ENCODE measurements at regions not wholly inside any gene's neighbourhood (a gene's known extent, or its start where the extent isn't known, plus 50 kb on each side); places are given as distances from the start of the nearest gene placed in this dataset.

GRCh38 chr6:92589996-92590395 is 829.4 kb downstream of the EPHA7 start:
- Histone ChIP-seq H3K9me2 (replicated peaks; ENCODE audit: insufficient read depth, low read length) (no peaks in the 10 kb centered on the region), H3K4me1 (ENCODE audit: low read length) (no peaks in the 10 kb centered on the region), H3K9ac (ENCODE audit: low read length) (no peak overlapping the region), H4K20me1 (ENCODE audit: insufficient read depth, low read length) (no peaks in the 10 kb centered on the region), H2AFZ (ENCODE audit: low read length) (no peak overlapping the region), H3K36me3 (replicated peaks; ENCODE audit: insufficient read depth, low read length) (no peaks in the 10 kb centered on the region), H3K4me2 (ENCODE audit: low read depth, low read length) (no peak overlapping the region), H3K27ac (ENCODE audit: low read length) (no peak overlapping the region), H3K79me2 (ENCODE audit: low read length) (no peaks in the 10 kb centered on the region), H3K9me3 (replicated peaks; ENCODE audit: insufficient read depth, low read length) (no peaks in the 10 kb centered on the region), H3F3A (ENCODE audit: insufficient read depth, low read length) (no peaks in the 10 kb centered on the region), H3K4me3 (ENCODE audit: low read length) (no peak overlapping the region), H3K27me3 (replicated peaks; ENCODE audit: insufficient read depth, low read length) (no peaks in the 10 kb centered on the region)
- no peak for TF ChIP-seq EZH2 (optimal IDR thresholded peaks at IDR 0.05; ENCODE audit: low read depth, low read length)
- DNase-seq = no peak

- no peaks in the 10 kb centered on the region for H3K9me2 ChIP-seq (replicated peaks; ENCODE audit: insufficient read depth, low read length)
- H2AFZ ChIP-seq (ENCODE audit: low read length) = no peak overlapping the region
- H4K20me1 ChIP-seq (ENCODE audit: insufficient read depth, low read length) = no peaks in the 10 kb centered on the region
- H3K4me3 ChIP-seq (ENCODE audit: low read length) = no peak overlapping the region
- no peak overlapping the region for H3K27ac ChIP-seq (ENCODE audit: low read length)
- H3K79me2 ChIP-seq (ENCODE audit: low read length) = no peaks in the 10 kb centered on the region
- no peaks in the 10 kb centered on the region for H3K36me3 ChIP-seq (replicated peaks; ENCODE audit: insufficient read depth, low read length)
- no peaks in the 10 kb centered on the region for H3K9me3 ChIP-seq (replicated peaks; ENCODE audit: insufficient read depth, low read length)
- DNase-seq = no peak
- no peak for TF ChIP-seq EZH2phosphoT487 (IDR thresholded peaks at IDR 0.05; ENCODE audit: low read length)
- TF ChIP-seq, protein P1, sequence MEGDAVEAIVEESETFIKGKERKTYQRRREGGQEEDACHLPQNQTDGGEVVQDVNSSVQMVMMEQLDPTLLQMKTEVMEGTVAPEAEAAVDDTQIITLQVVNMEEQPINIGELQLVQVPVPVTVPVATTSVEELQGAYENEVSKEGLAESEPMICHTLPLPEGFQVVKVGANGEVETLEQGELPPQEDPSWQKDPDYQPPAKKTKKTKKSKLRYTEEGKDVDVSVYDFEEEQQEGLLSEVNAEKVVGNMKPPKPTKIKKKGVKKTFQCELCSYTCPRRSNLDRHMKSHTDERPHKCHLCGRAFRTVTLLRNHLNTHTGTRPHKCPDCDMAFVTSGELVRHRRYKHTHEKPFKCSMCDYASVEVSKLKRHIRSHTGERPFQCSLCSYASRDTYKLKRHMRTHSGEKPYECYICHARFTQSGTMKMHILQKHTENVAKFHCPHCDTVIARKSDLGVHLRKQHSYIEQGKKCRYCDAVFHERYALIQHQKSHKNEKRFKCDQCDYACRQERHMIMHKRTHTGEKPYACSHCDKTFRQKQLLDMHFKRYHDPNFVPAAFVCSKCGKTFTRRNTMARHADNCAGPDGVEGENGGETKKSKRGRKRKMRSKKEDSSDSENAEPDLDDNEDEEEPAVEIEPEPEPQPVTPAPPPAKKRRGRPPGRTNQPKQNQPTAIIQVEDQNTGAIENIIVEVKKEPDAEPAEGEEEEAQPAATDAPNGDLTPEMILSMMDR (IDR thresholded peaks at IDR 0.05; ENCODE audit: low read length) = no peak
- no peak overlapping the region for H3K4me2 ChIP-seq (ENCODE audit: low read depth, low read length)
- no peaks in the 10 kb centered on the region for H3F3A ChIP-seq (ENCODE audit: insufficient read depth, low read length)
- H3K9ac ChIP-seq (ENCODE audit: low read length) = no peak overlapping the region
- no peaks in the 10 kb centered on the region for H3K4me1 ChIP-seq (ENCODE audit: low read length)
- no peaks in the 10 kb centered on the region for H3K27me3 ChIP-seq (replicated peaks; ENCODE audit: insufficient read depth, low read length)
Measured at GRCh38 chr6:92588148-92588547, 831.2 kb downstream of the EPHA7 start.

DNA sequence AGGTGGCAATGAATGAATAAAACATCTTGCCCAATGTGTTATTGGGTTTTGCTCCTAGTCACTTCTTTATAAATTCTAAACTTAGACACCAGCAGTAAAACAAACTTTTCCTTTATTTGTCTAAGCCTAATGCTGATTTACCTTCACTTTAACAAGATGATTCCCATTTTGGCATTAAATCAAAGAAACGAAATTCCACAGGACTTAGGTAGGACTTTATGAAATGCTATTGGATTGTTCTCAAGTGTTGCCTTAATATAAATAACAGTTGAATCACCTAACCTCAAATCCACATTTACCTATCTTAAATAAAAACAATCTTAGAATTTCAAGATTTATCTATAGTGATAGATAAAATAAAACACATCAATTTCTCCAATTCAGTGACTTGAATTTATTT is 831.8 kb downstream of the EPHA7 start:
- H3K4me1 ChIP-seq (ENCODE audit: low read length) = no peaks in the 10 kb centered on the region
- H3K27me3 ChIP-seq (replicated peaks; ENCODE audit: insufficient read depth, low read length) = no peaks in the 10 kb centered on the region
- no peak overlapping the region for H3K27ac ChIP-seq (ENCODE audit: low read length)
- H3K36me3 ChIP-seq (replicated peaks; ENCODE audit: insufficient read depth, low read length) = no peaks in the 10 kb centered on the region
- H2AFZ ChIP-seq (ENCODE audit: low read length) = no peak overlapping the region
- no peaks in the 10 kb centered on the region for H3K9me3 ChIP-seq (replicated peaks; ENCODE audit: insufficient read depth, low read length)
- no peaks in the 10 kb centered on the region for H3F3A ChIP-seq (ENCODE audit: insufficient read depth, low read length)
- no peaks in the 10 kb centered on the region for H4K20me1 ChIP-seq (ENCODE audit: insufficient read depth, low read length)
- no peak overlapping the region for H3K4me2 ChIP-seq (ENCODE audit: low read depth, low read length)
- H3K9ac ChIP-seq (ENCODE audit: low read length) = no peak overlapping the region
- H3K79me2 ChIP-seq (ENCODE audit: low read length) = no peaks in the 10 kb centered on the region
- H3K4me3 ChIP-seq (ENCODE audit: low read length) = no peak overlapping the region
- H3K9me2 ChIP-seq (replicated peaks; ENCODE audit: insufficient read depth, low read length) = no peaks in the 10 kb centered on the region
- no peak for DNase-seq
- no peak for TF ChIP-seq EZH2 (optimal IDR thresholded peaks at IDR 0.05; ENCODE audit: low read depth, low read length)
- TF ChIP-seq, protein P1 (IDR thresholded peaks at IDR 0.05; ENCODE audit: low read length) = no peak
- TF ChIP-seq EZH2phosphoT487 (IDR thresholded peaks at IDR 0.05; ENCODE audit: low read length) = no peak

DNA sequence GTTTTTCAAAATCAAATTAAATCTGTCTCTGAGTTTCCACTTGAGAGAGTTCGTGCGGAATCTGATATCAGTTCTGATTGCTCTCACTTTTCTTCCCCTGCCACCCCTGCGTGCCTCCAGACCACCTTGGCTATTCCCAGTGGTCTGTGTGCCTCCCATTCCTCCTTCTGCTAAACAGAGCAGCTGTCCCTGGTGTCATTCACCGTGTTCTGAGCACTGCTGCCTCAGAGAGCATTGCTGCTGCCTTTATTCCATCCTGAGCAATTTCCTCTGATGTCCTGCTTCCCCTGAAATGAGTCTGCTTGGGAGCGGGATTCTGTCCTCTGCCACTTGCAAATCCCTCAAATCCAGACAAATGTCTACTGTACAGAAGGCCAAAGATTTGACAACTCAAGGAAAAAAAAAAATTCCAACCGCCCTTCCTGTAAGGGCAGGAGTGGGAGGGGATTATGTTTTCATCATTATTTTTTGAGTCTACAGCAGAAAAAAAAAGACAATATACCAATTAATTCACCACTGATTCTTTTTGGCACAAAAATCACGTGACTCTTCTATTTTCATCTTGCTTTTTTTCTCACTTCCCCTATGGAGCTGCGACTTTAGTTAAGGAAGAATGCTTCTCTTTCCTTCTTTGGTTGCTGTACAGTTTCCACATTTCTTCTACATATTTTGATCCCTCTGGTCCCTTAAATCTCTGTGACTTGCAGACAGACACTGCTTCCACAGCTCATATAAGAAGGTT is 833.0 kb downstream of the EPHA7 start:
- no peaks in the 10 kb centered on the region for H3K9me3 ChIP-seq (replicated peaks; ENCODE audit: insufficient read depth, low read length)
- H4K20me1 ChIP-seq (ENCODE audit: insufficient read depth, low read length) = no peaks in the 10 kb centered on the region
- no peak overlapping the region for H3K9ac ChIP-seq (ENCODE audit: low read length)
- no peaks in the 10 kb centered on the region for H3K27me3 ChIP-seq (replicated peaks; ENCODE audit: insufficient read depth, low read length)
- no peaks in the 10 kb centered on the region for H3K9me2 ChIP-seq (replicated peaks; ENCODE audit: insufficient read depth, low read length)
- no peak overlapping the region for H3K4me2 ChIP-seq (ENCODE audit: low read depth, low read length)
- no peaks in the 10 kb centered on the region for H3K36me3 ChIP-seq (replicated peaks; ENCODE audit: insufficient read depth, low read length)
- no peak for DNase-seq
- H3K4me3 ChIP-seq (ENCODE audit: low read length) = no peak overlapping the region
- TF ChIP-seq, protein P1 (IDR thresholded peaks at IDR 0.05; ENCODE audit: low read length) = no peak
- TF ChIP-seq EZH2 (optimal IDR thresholded peaks at IDR 0.05; ENCODE audit: low read depth, low read length) = no peak
- TF ChIP-seq EZH2phosphoT487 (IDR thresholded peaks at IDR 0.05; ENCODE audit: low read length) = no peak
- H3K79me2 ChIP-seq (ENCODE audit: low read length) = no peaks in the 10 kb centered on the region
- no peak overlapping the region for H3K27ac ChIP-seq (ENCODE audit: low read length)
- no peaks in the 10 kb centered on the region for H3K4me1 ChIP-seq (ENCODE audit: low read length)
- H2AFZ ChIP-seq (ENCODE audit: low read length) = no peak overlapping the region
- no peaks in the 10 kb centered on the region for H3F3A ChIP-seq (ENCODE audit: insufficient read depth, low read length)

All from MM.1S (cell line).